ENCODE measurements at regions not wholly inside any gene's neighbourhood (a gene's known extent, or its start where the extent isn't known, plus 50 kb on each side); places are given as distances from the start of the nearest gene placed in this dataset.
A peak's percentile ranks its signal among the peaks of the same experiment; 100 is the strongest.

DNA sequence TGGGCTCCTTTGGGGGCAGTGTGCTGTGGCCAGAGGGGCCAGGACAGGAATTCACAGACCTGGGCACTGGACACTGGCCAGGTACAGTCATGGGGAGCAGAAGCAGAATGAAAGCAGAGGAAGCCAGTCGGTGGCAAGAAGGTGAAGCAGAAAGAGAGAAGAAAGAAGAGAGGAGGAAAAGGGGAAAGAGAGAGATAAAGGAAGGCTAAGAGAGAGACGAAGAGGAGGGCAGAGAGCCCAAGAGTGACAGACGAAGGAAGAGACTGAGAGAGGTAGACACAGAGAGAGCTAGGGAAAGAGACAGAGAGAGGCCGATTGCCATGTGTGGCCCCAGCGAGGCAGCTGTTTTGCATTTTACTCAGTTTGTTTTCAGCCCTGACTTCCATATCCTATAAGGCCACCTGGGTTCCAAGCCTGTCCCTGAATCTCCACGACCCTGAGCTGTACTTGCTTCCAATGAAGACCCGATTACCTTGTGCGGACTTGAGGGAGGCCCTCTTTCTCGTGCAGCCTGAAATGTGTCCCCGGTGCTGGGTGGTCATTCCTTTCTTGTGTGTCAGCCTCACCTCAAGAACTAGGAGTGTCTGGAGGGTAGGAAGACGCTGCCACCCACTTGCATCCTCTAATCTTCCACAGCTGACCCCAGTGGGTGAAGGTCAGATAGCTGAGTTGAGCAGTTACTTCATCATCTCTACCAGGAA is 73.9 kb downstream of the LSM3 start:
- no peak for DNase-seq (ENCODE audit: extremely low read depth in 1 of 11, low read depth in 9 of 11, low spot score in 4 of 11)

- DNase-seq (ENCODE audit: extremely low read depth in 1 of 11, low read depth in 9 of 11, low spot score in 4 of 11): no peak
These were observed 74.5 kb downstream of the LSM3 start for GRCh38 chr3:14253022-14253706.

DNA sequence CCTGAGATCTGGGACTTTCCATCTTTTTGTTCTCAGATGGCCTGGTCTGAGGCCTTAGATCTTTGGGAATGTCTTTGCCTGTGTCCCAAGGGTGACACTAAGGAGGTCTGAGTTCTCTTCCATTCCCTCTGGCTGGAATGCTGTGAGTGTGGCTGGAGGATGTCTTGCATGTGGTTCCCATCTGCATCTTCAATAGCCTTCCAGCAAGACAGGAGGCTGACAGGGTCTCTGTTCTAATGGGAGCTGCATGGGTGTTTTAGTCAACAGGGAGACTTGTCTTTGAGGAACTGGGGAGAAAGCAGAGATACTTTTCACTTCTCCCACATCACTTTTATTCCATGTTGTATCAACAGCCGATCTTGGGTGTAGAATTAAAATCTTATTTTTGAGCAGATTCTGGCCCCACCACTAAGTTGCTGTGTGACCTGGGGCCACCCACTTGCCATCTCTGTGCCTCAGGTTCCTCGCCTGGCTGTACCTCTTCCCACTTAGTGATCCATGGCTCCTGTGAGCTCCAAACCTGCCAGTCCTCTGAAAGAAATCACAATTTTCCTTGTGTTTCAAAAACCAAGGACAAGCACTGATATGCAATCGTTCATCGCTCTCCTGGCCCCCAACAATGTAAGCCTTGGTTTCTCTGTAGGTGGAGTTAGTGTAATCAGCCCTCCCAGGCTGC is 75.2 kb downstream of the LSM3 start:
- DNase-seq (ENCODE audit: extremely low read depth in 1 of 11, low read depth in 9 of 11, low spot score in 4 of 11): no peak

DNA sequence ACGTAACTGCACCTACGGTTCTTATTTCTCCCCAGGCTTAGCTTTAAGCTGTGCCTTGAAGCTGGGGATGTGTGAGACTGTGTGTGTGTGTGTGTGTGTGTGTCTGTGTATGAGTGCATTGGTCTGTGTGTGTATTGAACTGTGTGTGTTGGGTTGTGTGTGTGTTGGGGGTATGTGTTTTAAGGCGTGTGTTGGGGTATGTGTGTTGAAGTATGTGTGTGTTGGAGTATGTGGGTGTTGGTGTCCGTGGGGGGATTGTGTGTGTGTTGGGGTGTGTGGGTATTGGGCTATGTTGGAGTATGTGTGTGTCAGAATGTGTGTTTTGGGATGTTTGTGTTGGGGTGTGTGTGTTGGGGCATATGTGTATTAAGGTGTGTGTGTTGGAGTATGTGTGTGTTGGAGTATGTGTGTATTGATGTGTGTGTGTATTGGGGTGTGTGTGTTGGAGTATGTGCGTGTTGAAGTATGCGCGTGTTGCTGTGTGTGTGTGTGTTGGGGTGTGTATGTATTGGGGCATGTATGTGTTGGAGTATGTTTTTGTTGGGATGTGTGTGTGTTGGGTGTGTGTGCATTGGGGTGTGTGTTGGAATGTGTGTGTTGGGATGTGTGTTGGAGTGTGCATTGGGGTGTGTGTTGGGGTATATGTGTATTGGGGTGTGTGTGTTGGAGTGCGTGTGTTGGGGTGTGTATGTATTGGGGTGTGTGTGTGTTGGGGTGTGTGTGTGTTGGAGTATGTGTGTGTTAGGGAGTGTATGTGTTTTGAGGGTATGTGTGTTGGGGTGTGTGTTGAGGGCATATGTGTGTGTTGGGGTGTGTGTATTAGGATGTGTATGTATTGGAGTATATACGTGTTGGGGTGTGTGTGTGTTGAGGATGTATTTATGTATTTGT is 76.4 kb downstream of the LSM3 start:
- no peak for DNase-seq (ENCODE audit: extremely low read depth in 1 of 11, low read depth in 9 of 11, low spot score in 4 of 11)

GRCh38 chr3:14256046-14256445 is 77.4 kb downstream of the LSM3 start:
- DNase-seq (ENCODE audit: extremely low read depth in 1 of 11, low read depth in 9 of 11, low spot score in 4 of 11): no peak

DNA sequence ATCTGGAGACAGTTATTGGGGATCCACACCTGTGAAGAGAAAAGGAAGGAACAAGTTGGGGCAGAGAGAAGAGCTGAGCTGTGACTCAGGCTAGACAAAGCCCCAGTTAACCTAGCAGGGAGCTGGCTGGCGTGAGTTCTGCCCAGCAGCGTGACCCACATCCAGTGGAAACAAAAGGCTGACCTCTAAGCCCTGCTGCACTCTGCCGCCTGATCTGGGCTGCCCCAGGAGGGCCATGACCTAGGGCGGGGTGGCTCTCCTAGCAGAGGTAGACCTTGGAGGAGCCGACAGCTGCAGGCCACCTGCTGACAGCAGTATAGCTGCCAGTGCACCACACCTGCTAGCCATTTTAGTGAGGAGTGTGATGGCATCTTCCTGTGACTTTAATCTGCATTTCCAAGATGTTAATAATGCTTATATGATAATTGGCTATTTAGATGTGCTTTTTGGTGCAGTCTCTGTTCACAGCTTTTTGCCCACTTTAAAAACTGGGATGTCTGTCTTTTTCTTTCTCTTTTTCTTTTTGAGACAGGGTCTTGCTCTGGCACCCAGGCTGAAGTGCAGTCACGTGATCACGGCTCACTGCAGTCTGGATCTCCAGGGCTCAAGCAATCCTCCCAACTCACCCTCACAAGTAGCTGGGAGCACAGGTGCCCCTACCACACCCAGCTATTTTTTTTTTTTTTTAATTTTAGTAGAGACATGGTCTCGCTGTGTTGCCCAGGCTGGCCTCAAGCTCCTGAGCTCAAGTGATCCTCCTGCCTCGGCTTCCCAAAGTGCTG is 78.1 kb downstream of the LSM3 start:
- DNase-seq (ENCODE audit: extremely low read depth in 1 of 11, low read depth in 9 of 11, low spot score in 4 of 11): no peak

DNA sequence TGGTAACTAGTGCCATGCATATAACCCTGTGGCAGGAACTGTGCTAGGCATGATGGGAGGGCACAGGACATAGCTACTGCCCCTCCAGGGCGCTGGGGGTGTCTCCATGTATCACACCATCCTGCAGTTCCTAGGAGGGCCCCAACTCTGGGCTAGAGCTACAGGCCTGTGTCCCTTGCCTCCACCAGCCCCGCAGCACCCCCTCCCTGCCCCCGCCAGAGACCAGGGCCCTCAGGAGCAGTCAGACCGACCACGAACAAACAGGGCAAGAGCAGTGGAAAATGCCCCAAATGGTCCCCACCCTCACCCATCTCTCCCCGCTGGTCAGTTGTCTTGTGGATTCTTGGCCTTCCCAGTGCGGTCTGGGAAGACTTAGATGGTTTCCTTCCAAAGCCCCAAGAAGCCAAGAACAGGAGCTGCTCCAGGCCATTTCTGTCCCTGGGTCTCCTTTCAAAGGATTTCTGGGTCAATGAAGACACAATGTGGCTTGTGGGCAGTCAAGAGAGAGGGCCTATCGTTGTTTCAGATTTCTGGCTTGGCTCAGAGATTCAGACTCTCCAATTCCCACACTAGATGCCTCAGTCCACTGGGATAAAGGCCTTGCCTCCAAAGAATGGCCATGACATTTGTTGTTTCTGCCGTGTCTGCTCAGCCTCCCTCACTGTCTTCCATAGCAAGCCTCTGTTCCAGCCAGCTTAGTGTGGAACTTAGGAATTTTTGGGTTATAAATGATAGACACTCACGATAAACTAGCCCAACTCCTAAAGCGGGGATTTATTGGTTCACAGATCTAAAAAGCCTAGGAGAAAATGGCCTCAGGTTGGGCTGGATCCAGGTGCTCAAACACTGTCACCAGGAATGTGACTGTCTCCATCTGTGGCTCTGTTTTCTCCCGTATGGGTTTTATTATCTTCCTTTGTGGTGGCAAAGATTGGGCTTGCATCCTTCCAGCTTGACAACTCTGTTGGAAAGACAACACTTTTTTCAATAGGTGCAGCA is 80.6 kb downstream of the LSM3 start:
- DNase-seq (ENCODE audit: extremely low read depth in 1 of 11, low read depth in 9 of 11, low spot score in 4 of 11): no peak

- DNase-seq (ENCODE audit: extremely low read depth in 1 of 11, low read depth in 9 of 11, low spot score in 4 of 11): no peak
These were observed 81.8 kb downstream of the LSM3 start for GRCh38 chr3:14260463-14260862.

- peak; percentile 49 to 79 (median 71) for DNase-seq (ENCODE audit: extremely low read depth in 1 of 11, low read depth in 9 of 11, low spot score in 4 of 11)
These were observed 82.6 kb downstream of the LSM3 start for GRCh38 chr3:14261229-14261628.

- peak in 1 of 11 donors; percentile 43 for DNase-seq (ENCODE audit: extremely low read depth in 1 of 11, low read depth in 9 of 11, low spot score in 4 of 11)
These were observed 83.6 kb downstream of the LSM3 start for GRCh38 chr3:14262212-14262611.

- no peak for DNase-seq (ENCODE audit: extremely low read depth in 1 of 11, low read depth in 9 of 11, low spot score in 4 of 11)
These were observed 84.2 kb downstream of the LSM3 start for GRCh38 chr3:14262867-14263266.

- no peak for DNase-seq (ENCODE audit: extremely low read depth in 1 of 11, low read depth in 9 of 11, low spot score in 4 of 11)
These were observed 84.8 kb downstream of the LSM3 start for GRCh38 chr3:14263317-14264005.

- DNase-seq (ENCODE audit: extremely low read depth in 1 of 11, low read depth in 9 of 11, low spot score in 4 of 11): no peak
These were observed 86.8 kb downstream of the LSM3 start for GRCh38 chr3:14265246-14265962.

GRCh38 chr3:14266361-14266760 is 87.7 kb downstream of the LSM3 start:
- no peak for DNase-seq (ENCODE audit: extremely low read depth in 1 of 11, low read depth in 9 of 11, low spot score in 4 of 11)

DNA sequence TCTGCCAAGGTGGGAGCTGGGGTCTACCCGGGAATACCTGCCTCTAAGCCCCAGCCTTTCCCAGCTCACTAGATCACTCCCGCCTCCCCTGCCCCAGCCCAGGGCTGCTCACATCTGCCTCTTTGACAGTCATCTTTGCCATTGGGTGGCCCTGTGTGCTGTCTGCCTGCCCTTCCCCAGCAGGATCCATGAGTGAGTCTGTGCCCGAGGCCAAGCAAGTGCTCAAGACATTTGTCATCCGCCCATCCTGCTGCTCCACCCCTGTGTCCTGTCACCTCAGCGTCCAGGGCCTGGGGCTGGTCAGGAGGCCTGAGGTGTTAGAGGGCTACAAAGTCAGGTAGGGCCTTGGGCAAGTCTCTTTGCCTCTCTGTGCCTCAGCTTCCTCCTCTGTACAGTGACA is 89.4 kb downstream of the LSM3 start:
- no peak for DNase-seq (ENCODE audit: extremely low read depth in 1 of 11, low read depth in 9 of 11, low spot score in 4 of 11)

DNA sequence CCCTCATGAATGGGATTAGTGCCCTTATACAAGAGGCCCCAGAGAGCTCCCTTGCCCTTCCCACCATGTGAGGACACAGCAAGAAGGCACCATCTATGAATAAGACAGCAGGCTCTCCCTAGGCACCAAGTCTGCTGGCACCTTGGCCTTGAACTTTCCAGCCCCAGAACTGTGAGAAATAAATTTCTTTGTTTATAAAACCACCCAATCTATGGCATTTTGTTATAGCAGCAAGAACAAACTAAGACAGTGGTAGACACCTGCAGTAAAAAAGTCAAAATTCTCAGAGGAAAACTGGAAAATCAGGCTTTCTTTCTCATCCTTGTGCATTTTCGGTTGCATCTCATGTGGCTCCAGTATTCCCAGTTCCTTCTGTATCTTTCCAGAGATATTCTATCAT is 90.3 kb downstream of the LSM3 start:
- no peak for DNase-seq (ENCODE audit: extremely low read depth in 1 of 11, low read depth in 9 of 11, low spot score in 4 of 11)
